HG03521 (cell line): ENCODE measurements at regions not wholly inside any gene's neighbourhood (a gene's known extent, or its start where the extent isn't known, plus 50 kb on each side); places are given as distances from the start of the nearest gene placed in this dataset.
"Not testable (repeated sequence)": the region's sequence is repeated elsewhere in the genome, so short reads cannot be mapped to it uniquely, and the experiment has no call there.

Source experiments
- ATAC-seq: cut with Tn5 transposase; IDR thresholded peaks from one replicate; pipeline ENCODE4 v1.9.1; 2021; ENCODE audit warnings: mild to moderate bottlenecking, moderate library complexity; ENCODE audit not compliant: unreplicated experiment

- no peak for ATAC-seq
Measured at GRCh38 chr4:118410138-118410537, 57.3 kb upstream of the PRSS12 start.

GRCh38 chr4:118417325-118417724 lies 64.5 kb upstream of the PRSS12 start:
- ATAC-seq = no peak

GRCh38 chr4:118417800-118418199 lies 65.0 kb upstream of the PRSS12 start:
- not testable (repeated sequence) for ATAC-seq

- not testable (repeated sequence) for ATAC-seq
Measured at GRCh38 chr4:118418396-118418795, 65.6 kb upstream of the PRSS12 start.

GRCh38 chr4:118419626-118420025 lies 66.8 kb upstream of the PRSS12 start:
- ATAC-seq = not testable (repeated sequence)

DNA sequence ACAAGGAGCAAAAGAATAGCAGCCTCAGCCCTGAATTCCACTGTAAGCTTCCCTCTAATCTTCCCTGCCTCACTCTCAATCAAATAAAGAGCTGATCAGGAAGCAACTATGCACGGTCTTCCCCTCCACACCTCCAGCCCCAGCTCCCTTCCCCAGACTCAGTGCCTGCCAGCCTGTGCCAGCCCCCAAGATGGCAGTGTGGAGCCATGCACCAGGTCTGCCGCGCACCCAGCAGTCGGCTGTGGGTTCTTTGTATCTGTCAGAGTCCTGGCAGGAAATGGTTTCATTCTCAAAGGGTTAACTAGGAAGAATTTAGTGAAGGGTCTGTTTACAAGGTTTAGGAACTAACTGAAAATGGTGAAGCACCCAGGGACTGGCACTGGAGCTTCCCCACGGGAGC lies 71.3 kb upstream of the PRSS12 start:
- not testable (repeated sequence) for ATAC-seq

DNA sequence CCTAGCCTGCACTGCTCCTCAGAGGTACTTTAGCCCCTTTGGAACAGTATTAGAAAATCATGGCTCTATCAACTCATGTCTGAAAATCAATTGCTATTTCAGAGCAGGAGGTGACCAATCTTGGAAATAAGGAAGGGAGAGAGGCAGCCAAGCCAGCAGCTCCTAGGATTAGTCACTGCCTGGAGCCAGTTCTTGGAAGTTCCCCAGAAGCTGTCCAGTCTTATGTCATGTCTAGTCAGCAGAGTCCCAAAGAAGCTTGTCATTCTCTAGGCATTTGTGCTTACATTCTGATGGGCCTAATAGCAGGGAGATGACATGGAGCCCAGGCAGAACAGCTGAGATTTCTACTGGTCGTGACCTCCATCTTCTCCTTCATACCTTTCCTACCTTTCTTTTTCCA lies 76.1 kb upstream of the PRSS12 start:
- ATAC-seq = not testable (repeated sequence)

DNA sequence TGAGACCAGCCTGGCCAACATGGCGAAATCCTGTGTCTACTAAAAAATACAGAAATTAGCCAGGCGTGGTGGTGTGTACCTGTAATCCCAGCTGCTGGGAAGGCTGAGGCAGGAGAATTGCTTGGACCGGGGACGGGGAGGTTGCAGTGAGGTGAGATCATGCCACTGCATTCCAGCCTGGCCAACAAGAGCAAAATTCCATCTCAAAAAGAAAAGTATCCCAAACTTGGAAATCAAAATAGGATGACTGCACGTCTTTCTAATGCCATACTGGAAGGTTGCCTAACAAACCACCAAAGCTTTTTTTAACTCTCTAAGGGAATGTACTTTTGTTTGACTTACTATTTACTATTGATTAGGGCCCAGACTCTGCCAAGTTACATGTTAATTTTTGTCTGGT lies 79.6 kb upstream of the PRSS12 start:
- not testable (repeated sequence) for ATAC-seq

GRCh38 chr4:118433612-118434375 lies 81.0 kb upstream of the PRSS12 start:
- not testable (repeated sequence) for ATAC-seq

GRCh38 chr4:118435415-118435814 lies 82.6 kb upstream of the PRSS12 start:
- not testable (repeated sequence) for ATAC-seq

GRCh38 chr4:118442115-118442837 lies 89.5 kb upstream of the PRSS12 start:
- not testable (repeated sequence) for ATAC-seq

DNA sequence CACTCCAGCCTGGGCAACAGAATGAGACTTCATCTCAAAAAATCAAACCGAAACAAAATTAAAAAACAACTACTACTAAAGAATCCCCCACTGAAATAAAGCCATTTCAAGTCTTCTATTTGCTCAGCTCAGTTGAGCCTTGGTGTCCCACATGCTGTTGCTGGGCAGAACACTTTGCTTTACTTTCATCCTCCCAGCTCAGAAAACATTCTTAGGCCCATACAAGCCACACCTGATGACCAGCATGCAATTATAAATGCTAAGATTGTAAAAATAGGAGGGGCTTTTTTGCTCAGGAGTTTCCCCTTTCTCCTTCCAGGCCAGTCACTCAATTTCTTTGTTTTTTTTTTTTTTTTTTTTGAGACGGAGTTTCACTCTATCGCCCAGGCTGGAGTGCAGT lies 94.6 kb upstream of the PRSS12 start:
- not testable (repeated sequence) for ATAC-seq

GRCh38 chr4:118454857-118455256 lies 102.1 kb upstream of the PRSS12 start:
- ATAC-seq = not testable (repeated sequence)

DNA sequence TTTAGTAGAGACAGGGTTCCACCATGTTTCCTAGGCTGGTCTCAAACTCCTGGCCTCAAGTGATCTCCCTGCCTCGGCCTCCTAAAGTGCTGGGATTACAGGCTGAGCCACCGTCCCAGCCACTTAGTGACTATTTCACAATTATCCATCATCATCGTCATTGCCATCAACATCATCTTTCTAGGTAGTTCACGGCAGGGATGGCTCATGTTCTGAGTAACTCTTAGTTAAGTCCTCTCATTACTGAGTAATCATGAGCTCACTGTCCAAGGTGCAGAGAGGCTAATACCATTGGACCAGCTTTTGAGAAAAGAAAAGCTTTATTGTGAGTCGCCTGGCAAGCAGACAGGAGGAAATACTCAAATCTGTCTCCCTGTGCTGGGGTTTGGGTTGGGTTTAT lies 108.6 kb upstream of the PRSS12 start:
- not testable (repeated sequence) for ATAC-seq

- ATAC-seq = not testable (repeated sequence)
Measured at GRCh38 chr4:118465831-118466230, 113.0 kb upstream of the PRSS12 start.

- ATAC-seq = not testable (repeated sequence)
Measured at GRCh38 chr4:118474001-118474626, 121.3 kb upstream of the PRSS12 start.

- ATAC-seq = not testable (repeated sequence)
Measured at GRCh38 chr4:118474771-118475170, 122.0 kb upstream of the PRSS12 start.

GRCh38 chr4:118475901-118476300 lies 123.1 kb upstream of the PRSS12 start:
- ATAC-seq = not testable (repeated sequence)

DNA sequence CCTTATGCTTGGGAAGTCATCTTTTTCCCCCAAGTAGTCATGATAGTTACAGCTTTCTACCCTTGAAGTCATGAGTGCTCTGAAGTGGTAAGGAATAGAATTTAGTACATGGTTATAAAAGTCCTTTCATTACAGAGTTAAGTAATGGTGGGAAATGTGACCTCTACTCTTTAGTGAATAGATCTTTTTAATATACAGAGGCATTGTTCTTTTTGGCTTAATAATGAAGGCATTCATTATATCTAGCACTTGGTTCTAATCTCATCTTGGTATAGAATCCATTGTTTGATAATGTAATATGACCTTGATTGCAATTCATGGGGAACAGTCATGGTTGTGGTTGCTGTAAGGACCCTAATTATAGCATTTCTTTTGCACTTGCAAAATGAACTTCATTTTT lies 125.0 kb upstream of the PRSS12 start:
- not testable (repeated sequence) for ATAC-seq

- not testable (repeated sequence) for ATAC-seq
Measured at GRCh38 chr4:118485801-118486314, 133.1 kb upstream of the PRSS12 start.

DNA sequence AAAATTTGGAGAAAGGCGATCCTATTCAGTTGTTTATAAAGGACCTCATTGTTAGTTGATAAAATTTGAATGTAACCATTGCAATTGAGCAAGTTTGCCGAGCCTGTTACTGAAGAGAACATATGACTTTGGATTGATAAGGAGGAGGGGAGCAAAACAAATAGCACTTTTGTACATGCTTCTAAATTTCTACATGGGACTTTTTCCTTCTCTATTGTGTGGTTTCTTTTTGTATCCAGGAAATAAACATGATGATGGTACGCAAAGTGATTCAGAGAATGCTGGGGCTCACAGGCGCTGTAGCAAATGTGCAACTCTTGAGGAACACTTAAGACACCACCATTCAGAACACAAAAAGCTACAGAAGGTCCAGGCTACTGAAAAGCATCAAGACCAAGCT lies 140.2 kb upstream of the PRSS12 start:
- ATAC-seq = not testable (repeated sequence)
